CD4-positive, alpha-beta T cell treated with Interleukin-1 beta for 1 hour (primary cell): ENCODE measurements at regions not wholly inside any gene's neighbourhood (a gene's known extent, or its start where the extent isn't known, plus 50 kb on each side); places are given as distances from the start of the nearest gene placed in this dataset.
"Not testable (repeated sequence)": the region's sequence is repeated elsewhere in the genome, so short reads cannot be mapped to it uniquely, and the experiment has no call there.

Source experiments
- DNase-seq, 2 donors: peaks; one replicate each; pipeline ENCODE4 v3.0.0-alpha.2; 2020 to 2022

DNA sequence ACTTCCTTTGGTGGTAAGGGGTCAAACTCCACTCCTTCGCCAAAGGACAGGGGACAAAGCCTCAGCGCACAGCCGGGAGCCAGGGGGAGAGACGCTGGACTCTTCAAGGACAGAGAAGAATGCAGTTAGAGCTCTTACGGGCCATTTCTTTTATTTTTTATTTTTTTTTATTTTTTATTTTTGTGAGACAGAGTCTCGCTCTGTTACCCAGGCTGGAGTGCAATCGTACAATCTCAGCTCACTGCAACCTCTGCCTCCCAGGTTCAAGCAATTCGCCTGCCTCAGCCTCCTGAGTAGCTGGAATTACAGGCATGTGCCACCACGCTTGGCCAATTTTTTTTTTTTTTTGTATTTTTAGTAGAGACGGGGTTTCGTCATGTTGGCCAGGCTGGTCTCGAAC lies 93.2 kb upstream of the RPH3AL start, which contains the start of gene RFLNB:
Gene RFLNB (minus strand): TSS at position 101 of the 400 bp plus-strand sequence.
- DNase-seq, result not testable (repeated sequence)

GRCh38 chr17:444879-445454 lies 92.4 kb upstream of the RPH3AL start:
- no peak for DNase-seq

DNA sequence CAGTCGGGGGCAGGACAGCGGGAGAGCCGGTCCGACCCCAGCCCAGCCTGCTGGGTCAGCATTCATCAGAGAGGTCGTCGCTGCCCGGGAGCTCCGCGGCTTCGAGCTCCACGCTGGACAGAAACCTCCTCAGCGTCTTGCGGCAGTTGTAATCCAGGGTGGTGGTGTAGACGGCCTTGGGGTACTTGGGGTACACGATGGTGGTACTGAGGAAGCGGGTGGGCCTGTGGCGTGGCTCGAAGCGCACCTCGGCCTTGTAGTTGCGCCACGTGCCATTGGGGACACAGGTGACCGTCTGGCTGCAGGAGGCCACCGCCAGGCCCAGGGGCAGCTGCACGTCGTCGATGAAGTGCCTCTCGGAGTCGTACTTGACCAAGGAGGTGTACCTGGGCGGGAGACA lies 90.5 kb upstream of the RPH3AL start:
- DNase-seq, result no peak

DNA sequence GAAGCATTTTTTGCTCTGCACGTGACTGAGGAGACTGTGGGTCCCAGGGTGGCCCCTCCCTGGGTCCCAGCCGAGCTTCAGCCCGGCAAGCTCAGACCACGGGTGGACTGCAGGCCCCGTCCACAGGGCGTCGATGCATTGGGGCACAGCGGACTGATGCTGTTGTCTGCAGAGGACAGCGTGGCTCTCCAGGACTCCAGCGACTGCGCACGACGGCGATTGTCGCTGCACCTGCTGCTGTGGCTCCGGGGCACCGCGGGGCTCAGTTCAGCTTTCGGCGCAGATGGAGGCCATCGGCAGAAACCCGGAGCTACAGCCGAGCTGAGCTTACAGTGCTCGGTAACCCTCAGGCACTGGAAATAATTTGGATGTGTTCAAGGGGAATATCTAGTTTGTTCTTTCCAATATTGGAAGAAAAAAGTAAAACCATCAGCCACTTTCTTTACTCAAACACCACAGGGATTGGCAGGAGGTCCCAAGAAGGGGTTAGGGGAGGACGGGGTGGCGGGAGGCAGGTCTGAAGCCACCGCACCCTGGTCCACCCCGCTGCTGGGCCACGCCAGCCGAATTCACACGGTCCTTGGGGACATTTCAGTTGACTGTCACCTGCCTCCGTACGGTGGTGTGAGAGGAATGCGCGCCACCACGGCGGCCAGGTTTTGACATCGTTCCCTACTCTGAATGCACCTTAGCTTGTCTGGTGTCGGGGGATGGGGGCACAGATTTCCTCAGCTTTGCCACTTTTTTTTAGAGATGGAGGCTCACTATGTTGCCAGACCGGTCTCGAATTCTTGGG lies 88.7 kb upstream of the RPH3AL start:
- DNase-seq, result no peak

DNA sequence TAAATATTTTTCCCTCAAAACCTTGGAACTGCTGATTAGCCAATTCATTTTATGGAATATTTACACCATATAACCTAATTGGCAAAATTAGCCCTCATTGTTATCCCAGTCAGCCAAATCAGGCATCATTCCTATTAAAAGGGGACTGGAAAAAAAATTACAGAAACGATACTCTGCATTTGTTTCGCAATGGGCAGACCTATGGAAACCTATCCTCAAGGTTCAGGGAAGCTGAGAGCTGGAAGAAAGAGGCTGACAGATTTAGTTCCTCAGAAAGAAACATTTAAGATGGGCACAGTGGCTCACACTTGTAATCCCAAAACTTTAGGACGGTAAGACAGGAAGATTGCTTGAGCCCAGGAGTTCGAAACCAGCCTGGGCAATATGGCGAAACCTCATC lies 85.6 kb upstream of the RPH3AL start:
- DNase-seq, result no peak

DNA sequence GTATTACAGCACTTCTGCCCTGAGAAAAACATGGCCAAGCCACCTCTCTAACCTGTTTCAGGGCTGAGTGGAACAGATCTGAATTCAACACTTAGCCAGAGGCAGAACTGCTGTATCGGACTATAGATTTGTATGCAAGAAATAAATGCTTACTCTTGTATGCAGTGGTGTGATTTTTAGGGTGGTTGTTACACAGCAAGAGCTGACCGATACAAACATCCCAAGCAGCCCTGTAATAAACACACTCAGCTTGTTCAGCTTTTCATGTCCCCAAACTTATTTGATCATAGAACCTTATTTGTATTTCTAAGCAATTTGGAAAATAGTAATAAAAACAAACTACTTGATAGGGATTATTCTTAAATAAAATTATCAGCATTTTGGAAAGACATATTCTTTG lies 84.9 kb upstream of the RPH3AL start:
- DNase-seq, result no peak

GRCh38 chr17:436571-436970 lies 84.0 kb upstream of the RPH3AL start:
- DNase-seq, result no peak

DNA sequence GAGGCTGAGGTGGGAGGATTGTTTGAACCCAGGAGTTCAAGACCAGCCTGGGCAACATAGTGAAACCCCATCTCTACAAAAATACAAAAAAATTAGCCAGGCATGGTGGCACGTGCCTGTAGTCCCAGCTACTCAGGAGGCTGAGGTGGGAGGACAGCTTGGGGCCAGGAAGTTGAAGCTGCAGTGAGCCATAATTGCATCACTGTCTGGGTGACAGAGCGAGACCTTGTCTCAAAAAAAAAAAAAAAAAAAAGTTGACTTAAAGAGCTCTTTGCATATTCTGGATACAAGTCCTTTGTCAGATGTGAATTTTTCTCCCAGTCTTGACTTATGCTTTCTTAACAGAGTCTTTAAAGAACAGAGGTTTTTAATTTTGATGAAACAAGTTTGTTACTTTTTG lies 79.9 kb upstream of the RPH3AL start:
- not testable (repeated sequence) for DNase-seq

DNA sequence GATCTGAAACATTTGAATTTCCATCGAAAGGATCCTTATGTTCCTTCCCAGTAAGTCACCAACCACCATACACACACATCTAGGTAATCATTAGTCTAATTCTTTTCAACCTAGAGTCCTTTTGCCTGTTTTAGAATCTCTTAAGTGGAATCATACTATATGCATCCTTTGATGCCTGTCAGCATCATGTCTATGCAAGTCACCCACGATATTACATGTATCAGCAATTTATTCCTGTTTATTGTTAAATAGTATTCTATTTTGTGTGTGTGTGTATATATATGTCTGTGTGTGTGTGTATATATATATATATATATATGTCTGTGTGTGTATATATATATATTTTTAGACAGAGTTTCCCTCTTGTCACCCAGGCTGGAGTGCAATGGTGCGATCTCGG lies 78.9 kb upstream of the RPH3AL start:
- no peak for DNase-seq

- DNase-seq, result no peak
Observed at GRCh38 chr17:429589-429988, 77.0 kb upstream of the RPH3AL start.

GRCh38 chr17:428414-428813 lies 75.8 kb upstream of the RPH3AL start:
- DNase-seq, result no peak

DNA sequence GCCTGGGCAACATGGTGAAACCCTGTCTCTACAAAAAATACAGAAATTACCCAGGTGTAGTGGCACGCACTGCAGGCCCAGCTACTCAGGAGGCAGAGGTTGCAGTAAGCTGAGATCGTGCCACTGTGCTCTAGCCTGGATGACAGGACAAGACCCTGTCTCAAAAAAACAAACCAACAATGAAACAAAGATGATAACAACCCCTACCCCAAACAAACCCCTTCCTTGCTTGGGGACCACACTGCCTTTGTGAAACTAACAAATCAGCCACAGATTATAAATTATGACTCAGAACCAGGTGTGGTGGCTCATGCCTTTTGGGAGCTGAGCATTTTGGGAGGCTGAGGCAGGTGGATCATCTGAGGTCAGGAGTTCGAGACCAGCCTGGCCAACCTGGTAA lies 75.3 kb upstream of the RPH3AL start:
- no peak for DNase-seq

DNA sequence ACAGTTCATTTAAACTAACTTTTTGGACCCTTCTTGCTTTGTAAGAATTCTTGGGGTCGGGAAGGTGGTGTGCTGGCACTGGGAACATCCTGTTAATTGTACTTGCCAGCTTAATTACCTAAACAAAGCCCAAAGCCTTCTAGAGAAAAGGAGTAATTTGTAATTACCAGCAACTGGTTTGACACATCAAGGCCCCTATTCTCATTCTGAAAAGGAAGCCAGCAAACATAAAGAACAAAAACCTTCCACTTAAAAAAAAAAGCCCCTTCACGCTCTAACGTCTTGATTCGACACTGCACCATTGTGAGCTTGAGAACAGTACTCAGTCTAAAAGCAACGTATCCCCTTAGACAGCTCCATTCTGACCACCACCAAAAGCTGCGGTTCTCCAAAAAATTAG lies 74.7 kb upstream of the RPH3AL start:
- DNase-seq, result no peak

DNA sequence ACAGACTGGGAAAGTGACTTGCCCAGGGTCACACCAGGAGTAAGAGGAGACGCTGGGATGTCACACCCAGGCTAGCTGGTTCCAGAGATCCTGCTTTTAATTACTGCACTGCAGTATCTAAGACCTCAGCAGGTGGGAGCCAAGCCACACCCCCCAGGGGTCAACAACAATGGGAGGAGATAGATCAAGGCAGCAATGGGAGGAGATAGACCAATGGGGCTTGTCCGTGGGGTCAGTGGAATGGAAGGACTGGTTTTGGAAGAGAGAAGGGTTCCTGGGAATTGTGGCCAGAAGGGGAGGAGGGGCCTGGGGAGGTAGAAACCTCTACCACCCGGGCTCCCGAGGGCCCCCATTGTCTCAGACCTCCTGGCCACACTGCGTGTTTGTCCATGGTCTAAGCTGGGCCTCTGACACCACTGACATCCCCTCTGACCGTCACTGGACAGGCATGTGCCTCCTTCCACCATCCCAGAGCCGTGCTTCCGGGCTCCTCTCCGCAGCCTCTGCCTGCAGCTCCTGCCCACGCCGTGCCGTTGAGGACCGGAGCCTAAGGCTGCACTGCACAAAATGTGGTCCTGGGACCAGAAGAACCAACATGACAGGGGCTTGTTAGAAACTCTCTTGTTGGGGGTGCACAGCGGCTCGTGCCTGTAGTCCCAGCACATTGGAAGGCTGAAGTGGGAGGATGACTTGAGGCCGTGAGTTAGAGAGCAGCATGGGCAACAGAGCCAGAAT lies 69.8 kb upstream of the RPH3AL start:
- no peak for DNase-seq

DNA sequence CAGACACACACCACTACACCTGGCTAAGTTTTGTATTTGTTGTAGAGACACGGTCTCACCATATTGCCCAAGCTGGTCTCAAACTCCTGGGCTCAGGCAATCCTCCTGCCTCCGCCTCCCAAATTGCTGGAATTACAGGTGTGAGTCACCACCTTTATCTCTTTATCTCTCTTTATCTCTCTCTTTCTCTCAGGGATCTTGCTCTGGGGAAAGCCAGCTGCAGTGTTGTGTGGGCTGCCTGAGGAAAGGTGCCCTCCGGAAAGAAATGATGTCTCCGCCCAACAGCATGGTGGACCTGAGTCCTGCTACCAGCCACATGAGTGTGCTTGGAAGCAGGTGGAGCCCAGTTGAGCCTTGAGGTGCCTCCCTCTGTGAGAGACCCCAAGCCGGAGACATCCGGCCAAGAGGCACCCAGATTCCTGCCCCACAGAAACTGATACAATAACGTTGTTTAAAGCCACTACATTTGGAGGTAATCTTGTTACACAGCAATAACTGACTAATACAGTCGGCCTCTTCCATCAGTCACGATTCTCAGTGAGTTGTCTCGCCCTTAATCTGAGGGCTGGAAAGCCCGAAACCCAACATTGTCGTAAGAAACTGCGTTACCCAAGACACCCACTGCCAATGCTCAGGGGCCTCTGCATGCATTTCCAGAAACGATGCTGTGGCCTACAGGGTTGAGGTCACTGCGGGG lies 68.0 kb upstream of the RPH3AL start:
- no peak for DNase-seq

GRCh38 chr17:419073-419735 lies 66.6 kb upstream of the RPH3AL start:
- peak; percentile 41 to 55 for DNase-seq

GRCh38 chr17:418421-418751 lies 65.8 kb upstream of the RPH3AL start:
- DNase-seq, result peak; percentile 57 to 60

DNA sequence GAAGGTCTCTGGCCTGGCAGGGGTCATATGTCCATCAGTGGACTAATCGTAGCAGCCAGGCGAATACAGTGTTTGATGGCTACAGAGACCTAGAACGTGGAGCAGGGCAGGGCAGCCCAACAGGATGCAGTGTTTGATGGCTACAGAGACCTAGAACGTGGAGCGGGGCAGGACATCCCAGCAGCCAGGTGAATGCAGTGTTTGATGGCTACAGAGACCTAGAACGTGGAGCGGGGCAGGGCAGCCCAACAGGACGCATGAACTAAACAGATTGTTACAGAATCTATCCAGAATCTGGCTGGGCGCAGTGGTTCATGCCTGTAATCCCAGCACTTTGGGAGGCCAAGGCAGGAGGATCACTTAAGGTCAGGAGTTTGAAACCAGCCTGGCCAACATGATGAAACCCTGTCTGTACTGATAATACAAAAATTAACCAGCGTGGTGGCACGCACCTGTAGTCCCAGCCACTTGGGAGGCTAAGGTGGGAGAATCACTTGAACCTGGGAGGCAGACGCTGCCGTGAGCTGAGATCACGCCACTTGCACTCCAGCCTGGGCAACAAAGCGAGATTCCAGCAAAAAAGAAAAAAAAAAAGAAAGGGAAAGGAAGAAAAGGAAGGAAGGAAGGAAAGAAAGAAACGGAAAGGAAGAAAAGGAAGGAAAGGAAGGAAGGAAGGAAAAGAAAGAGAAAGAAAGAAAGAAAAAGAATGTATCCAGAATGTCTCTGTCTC lies 65.2 kb upstream of the RPH3AL start:
- no peak for DNase-seq

- DNase-seq, result peak; percentile 56 to 70
Observed at GRCh38 chr17:416293-417206, 63.9 kb upstream of the RPH3AL start.

DNA sequence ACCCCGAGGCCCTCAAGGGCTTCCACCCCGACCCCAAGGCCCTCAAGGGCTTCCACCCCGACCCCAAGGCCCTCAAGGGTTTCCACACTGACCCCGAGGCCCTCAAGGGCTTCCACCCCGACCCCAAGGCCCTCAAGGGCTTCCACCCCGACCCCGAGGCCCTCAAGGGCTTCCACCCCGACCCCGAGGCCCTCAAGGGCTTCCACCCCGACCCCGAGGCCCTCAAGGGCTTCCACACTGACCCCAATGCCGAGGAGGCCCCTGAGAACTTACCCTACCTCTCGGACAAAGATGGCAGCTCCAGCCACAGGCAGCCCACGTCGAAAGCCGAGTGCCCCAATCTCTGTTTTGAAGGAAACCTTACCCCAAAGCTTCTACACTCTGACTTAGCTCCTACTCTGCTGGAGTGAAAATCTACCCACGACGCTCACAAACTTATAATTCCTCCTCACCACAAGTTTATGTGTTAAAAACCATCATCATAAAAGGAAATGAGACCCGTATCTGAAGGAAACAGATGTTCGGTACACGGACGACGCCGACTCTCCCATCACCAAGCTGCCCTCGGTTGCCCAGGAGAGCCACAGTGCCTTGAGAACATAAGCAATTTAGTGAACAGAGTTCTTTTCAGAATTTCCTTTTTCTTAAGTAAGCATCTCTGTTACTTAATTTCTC lies 61.2 kb upstream of the RPH3AL start:
- peak in 1 of 2 donors; percentile 16 for DNase-seq

DNA sequence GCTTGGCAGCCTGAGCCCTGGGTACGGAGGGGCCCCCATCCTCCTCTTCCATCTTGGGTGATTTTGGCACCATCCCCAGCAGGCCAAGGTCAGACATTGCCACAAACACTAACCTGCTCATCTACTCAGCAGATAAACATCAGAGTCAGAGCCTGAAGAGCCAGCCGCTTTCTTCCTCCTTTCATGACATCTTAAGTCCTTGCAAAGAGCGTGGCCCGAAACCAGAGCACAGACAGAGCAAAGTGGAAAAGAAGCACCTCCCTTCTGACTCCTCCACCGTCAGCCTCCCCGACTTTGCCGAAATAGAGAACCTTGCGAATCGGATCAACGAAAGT lies 60.4 kb upstream of the RPH3AL start:
- peak in 1 of 2 donors; percentile 19 for DNase-seq
